Endodermal cell (in vitro differentiated cells): ENCODE measurements at regions not wholly inside any gene's neighbourhood (a gene's known extent, or its start where the extent isn't known, plus 50 kb on each side); places are given as distances from the start of the nearest gene placed in this dataset.

ENCODE experiments used
- DNase-seq: peaks from one replicate; pipeline ENCODE4 v3.0.0-alpha.2; 2017
- H3K27ac ChIP-seq: 2 replicates; pipeline ENCODE4 v1.5.1; 2013; ENCODE audit warnings: mild to moderate bottlenecking, low read depth, low read length, moderate library complexity
- H3K27me3 ChIP-seq: 2 replicates; pipeline ENCODE4 v1.6.1; 2013; ENCODE audit warnings: mild to moderate bottlenecking, low read length, moderate library complexity; ENCODE audit not compliant: insufficient read depth, control insufficient read depth, poor library complexity, severe bottlenecking
- H3K36me3 ChIP-seq: 2 replicates; pipeline ENCODE4 v1.7.0; 2013; ENCODE audit warnings: mild to moderate bottlenecking, low read length, moderate library complexity; ENCODE audit not compliant: control insufficient read depth, insufficient read depth
- H3K4me1 ChIP-seq: one replicate; pipeline ENCODE4 v1.7.0; 2013; ENCODE audit warnings: low read length; ENCODE audit not compliant: control insufficient read depth, insufficient read depth
- H3K4me3 ChIP-seq: 2 replicates; pipeline ENCODE4 v1.5.1; 2013; ENCODE audit warnings: mild to moderate bottlenecking, low read length, moderate library complexity
- H3K9ac ChIP-seq: 2 replicates; pipeline ENCODE4 v1.6.1; 2013; ENCODE audit warnings: mild to moderate bottlenecking, low read length, moderate library complexity; ENCODE audit not compliant: poor library complexity, severe bottlenecking; ENCODE audit errors: extremely low read depth
- H3K9me3 ChIP-seq: 2 replicates; pipeline ENCODE4 v1.6.1; 2013; ENCODE audit warnings: mild to moderate bottlenecking, low read length, moderate library complexity; ENCODE audit not compliant: control insufficient read depth
- H3K27ac Mint-ChIP-seq: 2 replicates; pipeline ENCODE4 v1.8.0; 2020; ENCODE audit warnings: mixed read lengths
- H3K27me3 Mint-ChIP-seq: 2 replicates; pipeline ENCODE4 v1.8.0; 2021; ENCODE audit warnings: mild to moderate bottlenecking, mixed read lengths; ENCODE audit not compliant: insufficient read depth
- H3K36me3 Mint-ChIP-seq: 2 replicates; pipeline ENCODE4 v1.8.0; 2020; ENCODE audit warnings: low read depth, mixed read lengths
- H3K4me1 Mint-ChIP-seq: 2 replicates; pipeline ENCODE4 v1.8.0; 2020; ENCODE audit warnings: mixed read lengths
- H3K4me3 Mint-ChIP-seq: 2 replicates; pipeline ENCODE4 v1.8.0; 2020; ENCODE audit warnings: mild to moderate bottlenecking, moderate library complexity, mixed read lengths
- H3K9me3 Mint-ChIP-seq: 2 replicates; pipeline ENCODE4 v1.8.0; 2020; ENCODE audit warnings: mild to moderate bottlenecking, mixed read lengths
- CTCF ChIP-seq: fragments of 200-600 bp; sonication (generic); conservative IDR thresholded peaks from 2 replicates; pipeline ENCODE4 v1.5.0; 2021; ENCODE audit warnings: antibody characterized with exemption, mild to moderate bottlenecking
- WGBS, 2 experiments: methylation state at CpG; one replicate each; pipeline versions ENCODE4 v1.1.5 to v1.1.7; 2013; ENCODE audit warnings: missing lambda C conversion rate in 2 of 2, mixed read lengths in 1 of 2; ENCODE audit not compliant: insufficient coverage in 1 of 2, insufficient read length in 1 of 2; 5-methylcytosine and 5-hydroxymethylcytosine counted together

GRCh38 chr14:104428860-104429259 lies 150.7 kb upstream of the C14orf180 start:
- Mint-ChIP-seq H3K27me3 (no peaks in the 10 kb centered on the region), H3K36me3 (no peaks in the 10 kb centered on the region), H3K4me1 (no peaks in the 10 kb centered on the region), H3K4me3 (no peak overlapping the region), H3K27ac (no peak overlapping the region), H3K9me3 (no peaks in the 10 kb centered on the region)
- H3K27me3 ChIP-seq: no peaks in the 10 kb centered on the region
- no peak overlapping the region for H3K4me3 ChIP-seq
- H3K9ac ChIP-seq: no peak overlapping the region
- no peak for DNase-seq
- 90 to 91% methylated on average over 8 to 9 of the region's 9 CpGs for WGBS, 2 experiments
- no peaks in the 10 kb centered on the region for H3K9me3 ChIP-seq
- no peaks in the 10 kb centered on the region for H3K36me3 ChIP-seq
- no peak overlapping the region for H3K27ac ChIP-seq
- no peaks in the 10 kb centered on the region for H3K4me1 ChIP-seq
- TF ChIP-seq CTCF: no peak

- 94 to 97% methylated on average over 20 to 30 of the region's 30 CpGs for WGBS, 2 experiments
These were observed 150.2 kb upstream of the C14orf180 start for GRCh38 chr14:104429291-104429861.

GRCh38 chr14:104431351-104431928 lies 148.1 kb upstream of the C14orf180 start:
- no peak overlapping the region for H3K27ac ChIP-seq
- H3K4me3 Mint-ChIP-seq: no peak overlapping the region

More at GRCh38 chr14:104429291-104429861, 150.2 kb upstream of the C14orf180 start:
- no peaks in the 10 kb centered on the region for H3K9me3 Mint-ChIP-seq
- Histone ChIP-seq H3K27me3 (no peaks in the 10 kb centered on the region), H3K4me1 (no peaks in the 10 kb centered on the region), H3K4me3 (no peak overlapping the region), H3K9me3 (no peaks in the 10 kb centered on the region), H3K9ac (no peak overlapping the region), H3K36me3 (no peaks in the 10 kb centered on the region), H3K27ac (no peak overlapping the region)
- TF ChIP-seq CTCF: no peak
- no peaks in the 10 kb centered on the region for H3K4me1 Mint-ChIP-seq
- H3K36me3 Mint-ChIP-seq: no peaks in the 10 kb centered on the region
- H3K27ac Mint-ChIP-seq: no peak overlapping the region
- DNase-seq: no peak
- H3K4me3 Mint-ChIP-seq: no peak overlapping the region
- H3K27me3 Mint-ChIP-seq: no peaks in the 10 kb centered on the region

More at GRCh38 chr14:104431351-104431928, 148.1 kb upstream of the C14orf180 start:
- TF ChIP-seq CTCF: no peak
- Histone ChIP-seq H3K9me3 (no peaks in the 10 kb centered on the region), H3K9ac (no peak overlapping the region), H3K27me3 (no peaks in the 10 kb centered on the region), H3K36me3 (no peaks in the 10 kb centered on the region), H3K4me3 (no peak overlapping the region), H3K4me1 (no peaks in the 10 kb centered on the region)
- H3K27me3 Mint-ChIP-seq: no peaks in the 10 kb centered on the region
- H3K9me3 Mint-ChIP-seq: no peaks in the 10 kb centered on the region
- peak; percentile 22 for DNase-seq
- no peaks in the 10 kb centered on the region for H3K4me1 Mint-ChIP-seq
- WGBS, 2 experiments: 94 to 98% methylated on average over 8 to 15 of the region's 15 CpGs
- no peak overlapping the region for H3K27ac Mint-ChIP-seq
- no peaks in the 10 kb centered on the region for H3K36me3 Mint-ChIP-seq
